ENCODE measurements at regions not wholly inside any gene's neighbourhood (a gene's known extent, or its start where the extent isn't known, plus 50 kb on each side); places are given as distances from the start of the nearest gene placed in this dataset.

- no peak overlapping the region for H3K9ac ChIP-seq (ENCODE audit: insufficient read depth, low read depth, low read length)
- H3K79me2 ChIP-seq (ENCODE audit: insufficient read depth, low read length) = no peaks in the 10 kb centered on the region
- ATAC-seq = no peak
- FAIRE-seq = no peak
- no peak for DNase-seq (ENCODE audit: low spot score)
- no peak overlapping the region for H3K4me2 ChIP-seq (ENCODE audit: low read depth, low read length)
- H3K27ac ChIP-seq (ENCODE audit: extremely low read length, insufficient read depth, low read length) = no peak overlapping the region
- intact Hi-C loops (cut with micrococcal nuclease; ENCODE audit: unreplicated experiment) (no loop called here), in situ Hi-C loops (cut with HindIII; ENCODE audit: extremely low pct_ligation_motif_present, low pct_unique_long_range_greater_than_20kb) (no loop called here)
- no peak overlapping the region for H2AFZ ChIP-seq (ENCODE audit: low read length)
- no peaks in the 10 kb centered on the region for H3K36me3 ChIP-seq (replicated peaks in 1 of 2; ENCODE audit: control insufficient read depth in 1 of 2, insufficient read depth in 2 of 2, low read length in 2 of 2)
- peaks cover 33% of the 10 kb centered on the region for H3K4me1 ChIP-seq (ENCODE audit: insufficient read depth, low read length)
- H3K9me3 ChIP-seq (ENCODE audit: low read length) = no peaks in the 10 kb centered on the region
- CTCF ChIA-PET (ENCODE audit: low intra/inter-chr PET ratio, low total read pairs) = no interaction called here
- no TSS peak for BruUV-seq (replicated peaks)
- no peak overlapping the region for H3K4me3 ChIP-seq (replicated peaks in 1 of 3; ENCODE audit: insufficient read depth in 1 of 3, low read depth in 2 of 3, low read length in 3 of 3)
- TF ChIP-seq NCOA1 (CRISPR knock-in tag; IDR thresholded peaks at IDR 0.05) (no peak), ZNF138 (CRISPR knock-in tag; IDR thresholded peaks at IDR 0.05; ENCODE audit: low read depth) (no peak), ZNF549 (CRISPR knock-in tag; IDR thresholded peaks at IDR 0.05) (no peak), FOXA3 (CRISPR knock-in tag; IDR thresholded peaks at IDR 0.05) (no peak), RFXANK (CRISPR knock-in tag; IDR thresholded peaks at IDR 0.05) (no peak), HNRNPLL (IDR thresholded peaks at IDR 0.05; ENCODE audit: low read depth, low read length, poor library complexity, severe bottlenecking) (no peak), ZNF569 (CRISPR knock-in tag; IDR thresholded peaks at IDR 0.05; ENCODE audit: borderline replicate concordance) (no peak), NONO (IDR thresholded peaks at IDR 0.05) (no peak), NONO (CRISPR knock-in tag; conservative IDR thresholded peaks at IDR 0.05) (no peak)
- TF ChIP-seq, protein P1, sequence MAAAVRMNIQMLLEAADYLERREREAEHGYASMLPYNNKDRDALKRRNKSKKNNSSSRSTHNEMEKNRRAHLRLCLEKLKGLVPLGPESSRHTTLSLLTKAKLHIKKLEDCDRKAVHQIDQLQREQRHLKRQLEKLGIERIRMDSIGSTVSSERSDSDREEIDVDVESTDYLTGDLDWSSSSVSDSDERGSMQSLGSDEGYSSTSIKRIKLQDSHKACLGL (CRISPR knock-in tag; IDR thresholded peaks at IDR 0.05) = no peak
- 96% methylated on average over 8 of the region's 8 CpGs for WGBS (ENCODE audit: low lambda C conversion rate)
- POLR2A ChIA-PET = no interaction called here
- H3K27me3 ChIP-seq (ENCODE audit: control insufficient read depth in 1 of 2, insufficient read depth in 2 of 2, low read length in 2 of 2) = no peaks in the 10 kb centered on the region
- no peaks in the 10 kb centered on the region for H4K20me1 ChIP-seq (ENCODE audit: insufficient read depth, low read length)
These were observed 147.9 kb downstream of the MACROH2A1 start for GRCh38 chr5:135251093-135251492.

DNA sequence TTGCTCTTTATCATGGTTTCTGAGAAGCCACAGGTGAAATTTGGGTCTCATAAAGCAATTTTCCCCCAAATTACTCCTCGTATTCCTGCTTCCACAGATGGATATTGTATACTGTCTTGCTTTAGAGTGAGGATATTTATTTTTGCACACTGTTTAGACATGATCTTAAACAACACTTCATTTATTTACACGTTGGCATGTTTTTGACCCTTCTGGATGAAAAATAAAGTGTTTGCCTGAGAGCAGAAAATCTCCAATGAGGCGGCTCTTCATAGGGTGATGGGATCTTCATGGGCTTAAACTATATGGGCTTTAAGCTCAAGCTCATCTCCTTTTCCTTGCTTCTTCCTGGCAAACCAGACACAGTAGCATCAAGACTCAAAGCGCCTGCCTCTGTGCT is 148.4 kb downstream of the MACROH2A1 start:
- ATAC-seq (no peak), DNase-seq (ENCODE audit: low spot score) (no peak), FAIRE-seq (no peak)
- intact Hi-C loops (cut with micrococcal nuclease; ENCODE audit: unreplicated experiment) (no loop called here), in situ Hi-C loops (cut with HindIII; ENCODE audit: extremely low pct_ligation_motif_present, low pct_unique_long_range_greater_than_20kb) (no loop called here)
- Histone ChIP-seq H3K9me3 (ENCODE audit: low read length) (no peaks in the 10 kb centered on the region), H3K36me3 (replicated peaks in 1 of 2; ENCODE audit: control insufficient read depth in 1 of 2, insufficient read depth in 2 of 2, low read length in 2 of 2) (no peaks in the 10 kb centered on the region), H3K4me3 (replicated peaks in 1 of 3; ENCODE audit: insufficient read depth in 1 of 3, low read depth in 2 of 3, low read length in 3 of 3) (no peak overlapping the region), H3K9ac (ENCODE audit: insufficient read depth, low read depth, low read length) (no peak overlapping the region), H3K4me2 (ENCODE audit: low read depth, low read length) (no peak overlapping the region), H3K27ac (ENCODE audit: extremely low read length, insufficient read depth, low read length) (no peak overlapping the region), H4K20me1 (ENCODE audit: insufficient read depth, low read length) (no peaks in the 10 kb centered on the region), H2AFZ (ENCODE audit: low read length) (no peak overlapping the region), H3K79me2 (ENCODE audit: insufficient read depth, low read length) (no peaks in the 10 kb centered on the region), H3K4me1 (ENCODE audit: insufficient read depth, low read length) (peaks cover 33% of the 10 kb centered on the region), H3K27me3 (ENCODE audit: control insufficient read depth in 1 of 2, insufficient read depth in 2 of 2, low read length in 2 of 2) (no peaks in the 10 kb centered on the region)
- CTCF ChIA-PET (ENCODE audit: low intra/inter-chr PET ratio, low total read pairs) = no interaction called here
- WGBS (ENCODE audit: low lambda C conversion rate) = 82% methylated on average over 4 of the region's 4 CpGs
- POLR2A ChIA-PET = interaction anchor here (1.3 kb wide), 1 partner anchor 12 kb away, joined by 6 read pairs; no protein-coding TSS in a partner anchor
- TF ChIP-seq NFE2L1 (CRISPR knock-in tag; IDR thresholded peaks at IDR 0.05; ENCODE audit: borderline replicate concordance) = no peak
- no peak for TF ChIP-seq POLR2AphosphoS2 (IDR thresholded peaks at IDR 0.05; ENCODE audit: low read depth, low read length)
- TF ChIP-seq PHF5A (CRISPR knock-in tag; IDR thresholded peaks at IDR 0.05; ENCODE audit: low read depth, unreplicated experiment) = no peak
- no peak for TF ChIP-seq ZNF33A (CRISPR knock-in tag; IDR thresholded peaks at IDR 0.05; ENCODE audit: borderline replicate concordance)
- no peak for TF ChIP-seq RNF2 (conservative IDR thresholded peaks at IDR 0.05; ENCODE audit: low read depth)
- BruUV-seq (replicated peaks) = no TSS peak

Measured in HepG2 (cell line).